Stimulated activated CD4-positive, alpha-beta T cell treated with anti-CD3 and anti-CD28 coated beads, Interleukin-2, amount 100 ng/mL, for 48 hours (primary cell): ENCODE measurements at regions not wholly inside any gene's neighbourhood (a gene's known extent, or its start where the extent isn't known, plus 50 kb on each side); places are given as distances from the start of the nearest gene placed in this dataset.

Experiments
- DNase-seq, 2 donors: peaks; one replicate each; pipeline ENCODE4 v3.0.0-alpha.2; 2020

GRCh38 chr13:62631124-62631523, 1215.5 kb upstream of the PCDH20 start:
- DNase-seq: no peak

- no peak for DNase-seq
Observed at GRCh38 chr13:62629618-62630017, 1214.0 kb upstream of the PCDH20 start.

DNA sequence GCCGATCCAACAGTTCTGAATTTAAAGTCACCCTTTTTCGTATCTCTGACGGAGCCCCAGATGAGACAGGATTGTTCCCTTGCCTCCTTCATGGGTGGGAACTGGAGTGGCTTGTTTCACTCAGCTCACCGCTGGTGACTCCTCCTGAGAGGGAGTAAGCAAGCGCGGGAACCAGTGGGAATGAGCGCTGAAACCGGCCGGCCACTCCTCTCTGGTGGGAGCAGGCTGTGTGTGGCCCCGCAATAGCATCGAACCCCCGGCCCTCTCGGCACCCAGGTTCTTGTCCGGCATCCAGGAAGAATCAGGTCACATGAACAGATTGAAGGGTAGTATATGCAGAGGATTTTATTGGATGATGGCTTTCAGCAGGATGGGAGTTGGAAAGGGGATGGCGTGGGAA, 1211.6 kb upstream of the PCDH20 start:
- no peak for DNase-seq

GRCh38 chr13:62626771-62627170, 1211.1 kb upstream of the PCDH20 start:
- DNase-seq: no peak

- DNase-seq: no peak
Observed at GRCh38 chr13:62625214-62625881, 1209.7 kb upstream of the PCDH20 start.

- no peak for DNase-seq
Observed at GRCh38 chr13:62613819-62614218, 1198.2 kb upstream of the PCDH20 start.

DNA sequence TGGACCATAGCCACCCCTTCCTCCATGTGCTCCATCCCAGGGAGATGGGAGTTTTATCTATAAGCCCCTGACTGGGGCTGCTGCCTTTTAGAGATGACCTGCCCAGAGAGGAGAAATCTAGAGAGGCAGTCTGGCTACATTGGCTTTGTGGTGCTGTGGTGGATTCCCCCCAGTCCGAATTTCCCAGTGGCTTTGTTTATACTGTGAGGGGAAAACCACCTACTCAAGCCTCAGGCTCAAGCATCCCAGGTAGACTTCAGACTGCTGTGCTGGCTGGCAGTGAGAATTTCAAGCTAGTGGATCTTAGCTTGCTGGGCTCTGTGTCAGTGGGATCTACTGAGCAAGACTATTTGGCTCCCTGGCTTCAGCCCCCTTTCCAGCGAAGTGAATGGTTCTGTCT, 1195.7 kb upstream of the PCDH20 start:
- DNase-seq: no peak

GRCh38 chr13:62598708-62599107, 1183.1 kb upstream of the PCDH20 start:
- no peak for DNase-seq

GRCh38 chr13:62595976-62596375, 1180.3 kb upstream of the PCDH20 start:
- no peak for DNase-seq

GRCh38 chr13:62593804-62594203, 1178.2 kb upstream of the PCDH20 start:
- DNase-seq: no peak

GRCh38 chr13:62583466-62583865, 1167.8 kb upstream of the PCDH20 start:
- DNase-seq: no peak

- no peak for DNase-seq
Observed at GRCh38 chr13:62578402-62578801, 1162.8 kb upstream of the PCDH20 start.

- DNase-seq: no peak
Observed at GRCh38 chr13:62564770-62565169, 1149.1 kb upstream of the PCDH20 start.

GRCh38 chr13:62563251-62563650, 1147.6 kb upstream of the PCDH20 start:
- DNase-seq: no peak

- DNase-seq: no peak
Observed at GRCh38 chr13:62556978-62557377, 1141.3 kb upstream of the PCDH20 start.

GRCh38 chr13:62551588-62551987, 1135.9 kb upstream of the PCDH20 start:
- no peak for DNase-seq

GRCh38 chr13:62544928-62545327, 1129.3 kb upstream of the PCDH20 start:
- DNase-seq: no peak

DNA sequence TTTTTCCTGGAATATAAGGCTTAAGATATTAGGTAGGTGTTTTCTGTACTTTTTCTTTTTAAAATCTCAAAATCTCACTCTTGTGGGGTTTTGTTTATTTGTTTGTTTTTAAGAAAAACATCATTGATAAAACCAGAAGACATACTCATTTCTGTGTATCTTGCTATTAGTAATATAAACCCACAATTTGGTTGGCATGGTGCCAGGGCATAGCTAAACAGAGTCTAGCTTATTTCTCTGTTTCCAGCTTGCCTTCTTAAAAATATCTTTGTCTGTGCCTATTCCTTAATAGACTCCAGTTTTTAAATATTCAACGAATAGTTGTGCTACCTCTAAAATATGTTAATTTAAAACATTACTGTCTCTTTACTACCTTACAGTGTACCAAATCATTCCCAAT, 1121.9 kb upstream of the PCDH20 start:
- DNase-seq: no peak

DNA sequence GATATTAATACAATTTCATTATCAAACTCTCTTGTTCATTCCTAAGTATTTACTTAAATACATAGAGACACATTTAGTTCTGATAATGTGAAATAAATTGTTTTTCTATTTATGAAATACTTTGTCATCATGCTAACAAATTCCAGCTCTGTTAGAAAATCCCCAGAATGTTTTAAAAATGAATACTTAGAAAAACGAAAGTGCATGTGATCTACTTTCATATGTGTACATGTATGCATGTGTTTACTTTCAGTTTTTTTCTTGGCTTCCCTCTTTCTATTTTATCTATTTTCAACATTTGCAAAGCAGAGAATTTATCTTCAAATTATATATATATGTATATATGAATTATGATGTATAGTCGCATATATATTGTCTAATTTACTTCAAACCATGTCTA, 1110.0 kb upstream of the PCDH20 start:
- no peak for DNase-seq

DNA sequence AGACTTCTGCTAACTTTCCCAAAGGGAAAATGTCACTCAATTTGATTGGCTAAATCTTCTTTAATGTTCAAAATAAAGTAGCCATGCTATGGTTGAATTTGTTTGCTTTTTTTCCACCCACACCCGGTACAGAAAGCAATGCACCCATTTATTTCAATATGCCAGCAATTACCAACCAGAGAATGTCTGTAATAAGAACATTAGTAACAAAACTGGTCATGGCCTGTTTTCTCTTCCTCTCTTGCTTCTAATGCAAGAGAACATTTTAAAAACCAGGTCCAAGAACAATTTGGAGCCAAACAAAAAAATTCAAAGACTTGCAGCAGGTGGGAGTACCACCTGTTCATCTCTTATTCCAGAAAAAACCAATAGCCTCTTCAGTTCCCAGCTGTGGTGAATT, 1108.8 kb upstream of the PCDH20 start:
- no peak for DNase-seq

DNA sequence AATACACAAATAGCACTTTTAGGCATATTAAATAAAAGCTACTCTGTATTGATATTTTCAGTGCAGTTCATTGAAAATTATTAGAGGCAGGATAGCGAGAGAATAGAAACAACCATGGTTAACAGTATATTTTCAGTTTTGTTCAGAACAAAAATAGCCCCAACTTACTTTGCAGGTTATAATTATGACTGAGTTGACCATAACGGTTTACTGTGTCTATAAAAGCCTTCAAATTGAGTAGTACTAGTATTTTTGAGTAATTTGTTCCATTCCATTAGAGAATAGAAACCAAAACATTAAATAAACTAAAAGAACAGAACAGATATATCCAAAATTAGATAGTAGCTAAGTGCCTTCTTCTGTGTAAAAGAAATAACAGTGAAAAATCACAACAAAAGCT, 1108.4 kb upstream of the PCDH20 start:
- no peak for DNase-seq

- DNase-seq: no peak
Observed at GRCh38 chr13:62512194-62513141, 1096.8 kb upstream of the PCDH20 start.

GRCh38 chr13:62510906-62511655, 1095.4 kb upstream of the PCDH20 start:
- DNase-seq: no peak

DNA sequence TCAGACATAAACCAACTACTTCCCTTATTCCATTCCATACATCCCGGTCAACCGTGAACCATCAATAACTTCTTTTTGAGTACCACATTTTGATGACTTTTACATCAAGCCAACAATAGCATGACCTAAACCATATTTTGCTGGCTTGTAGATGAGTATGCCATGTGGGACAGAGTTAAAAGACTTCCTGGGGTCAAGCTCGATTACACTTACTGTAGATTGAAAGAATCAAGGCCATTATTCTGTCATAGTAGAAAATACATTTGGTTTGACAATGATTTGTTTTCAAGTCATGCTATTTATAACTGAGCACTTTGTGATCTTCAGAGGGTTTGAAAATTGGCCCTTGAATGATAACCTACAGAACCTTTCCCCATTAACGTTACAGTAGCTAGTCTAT, 1086.9 kb upstream of the PCDH20 start:
- no peak for DNase-seq
